Renal cortex interstitium (tissue), 11 donors: ENCODE measurements at regions not wholly inside any gene's neighbourhood (a gene's known extent, or its start where the extent isn't known, plus 50 kb on each side); places are given as distances from the start of the nearest gene placed in this dataset.

Experiments
- DNase-seq, 11 donors: peaks; one replicate each; pipeline ENCODE4 v3.0.0-alpha.2; 2013; ENCODE audit warnings: low read depth in 9 of 11, low spot score in 4 of 11; ENCODE audit errors: extremely low read depth in 1 of 11

DNA sequence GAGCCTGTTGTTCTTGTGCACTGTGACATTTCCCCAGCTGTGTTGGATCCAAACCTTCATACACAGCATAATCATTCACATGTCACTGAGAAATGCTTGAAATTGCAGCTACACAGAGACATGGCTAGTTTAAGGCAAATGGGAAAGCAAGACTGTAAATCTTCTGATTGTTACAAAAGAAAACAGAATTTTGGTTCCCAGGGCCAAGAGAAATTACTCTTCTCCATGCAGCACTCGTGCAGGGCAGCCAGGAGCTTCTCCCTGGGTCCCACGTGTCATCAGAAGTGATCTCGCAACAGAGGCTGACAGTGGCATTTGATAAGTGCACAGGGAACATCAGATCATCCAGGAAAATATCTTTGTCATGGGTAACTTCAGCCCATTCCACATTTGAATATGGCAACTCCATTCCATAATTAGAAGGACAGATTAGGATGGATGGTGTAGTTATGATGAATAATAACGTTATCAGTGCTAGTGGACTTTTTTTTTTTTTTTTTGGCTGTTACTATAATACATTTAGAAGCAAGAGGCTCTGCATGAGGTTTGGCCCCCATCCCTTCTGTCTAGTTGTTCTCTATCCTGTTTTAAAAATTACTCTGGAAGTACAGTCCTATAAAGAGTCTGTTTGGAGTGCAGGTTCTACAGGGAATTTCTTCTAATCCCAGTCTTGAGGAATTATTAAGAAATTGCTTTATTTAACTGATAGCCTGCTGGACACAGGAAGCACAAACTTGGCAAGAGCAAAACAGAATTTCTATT, 571.0 kb upstream of the NOX3 start:
- DNase-seq = peak in 6 of 11 donors; percentile 31 to 68 (median 54)

GRCh38 chr6:156024339-156024738, 568.7 kb upstream of the NOX3 start:
- no peak for DNase-seq

DNA sequence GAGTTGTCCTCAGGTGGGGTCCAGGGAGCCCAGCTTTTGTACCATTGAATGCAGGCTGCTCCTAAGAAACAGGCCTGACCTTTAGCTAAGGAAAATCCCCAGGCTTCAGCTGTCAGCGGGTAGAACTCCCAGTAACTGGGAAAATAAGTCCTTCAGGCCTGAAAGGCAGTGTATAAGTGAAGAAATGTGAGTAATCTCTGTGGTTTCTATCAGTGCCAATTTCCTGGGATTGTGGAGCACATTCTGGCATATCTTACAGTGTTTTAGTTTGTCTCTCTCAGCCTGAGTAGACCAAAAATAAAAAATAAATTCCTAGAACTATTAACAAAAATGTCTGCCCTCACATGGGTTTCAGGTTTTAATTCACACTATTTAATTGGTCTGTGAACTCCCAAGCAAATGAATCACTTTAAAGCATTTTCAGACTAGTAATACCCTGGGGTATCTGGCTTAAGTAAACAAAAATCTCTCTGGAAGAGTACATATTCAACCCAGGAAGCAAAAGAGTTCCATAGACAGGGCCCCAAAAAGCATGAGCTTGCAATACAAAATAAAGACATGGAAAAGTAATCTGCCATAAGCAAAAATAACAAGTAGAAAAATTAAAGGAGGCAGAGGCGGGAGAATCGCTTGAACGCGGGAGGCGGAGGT, 566.2 kb upstream of the NOX3 start:
- no peak for DNase-seq

DNA sequence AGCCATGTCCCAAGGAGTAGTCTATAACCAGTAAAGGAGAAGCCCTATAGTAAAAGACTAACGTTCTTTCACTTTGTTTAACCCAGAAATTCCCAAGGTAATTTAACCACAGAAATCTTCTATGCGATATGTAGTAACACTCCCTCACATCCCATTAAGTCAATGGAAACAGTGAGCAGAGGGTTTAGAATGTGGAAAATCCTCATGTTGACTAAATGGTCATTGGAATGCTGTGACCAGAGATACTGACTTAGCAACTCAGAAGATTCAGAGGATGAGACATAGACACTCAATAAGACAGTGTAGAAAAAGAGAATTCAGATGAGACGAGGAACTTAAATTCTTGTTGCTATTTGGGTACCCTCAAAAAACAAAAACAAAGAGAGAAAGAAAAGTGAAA, 562.2 kb upstream of the NOX3 start:
- DNase-seq = no peak

GRCh38 chr6:156016186-156016976, 560.7 kb upstream of the NOX3 start:
- no peak for DNase-seq

DNA sequence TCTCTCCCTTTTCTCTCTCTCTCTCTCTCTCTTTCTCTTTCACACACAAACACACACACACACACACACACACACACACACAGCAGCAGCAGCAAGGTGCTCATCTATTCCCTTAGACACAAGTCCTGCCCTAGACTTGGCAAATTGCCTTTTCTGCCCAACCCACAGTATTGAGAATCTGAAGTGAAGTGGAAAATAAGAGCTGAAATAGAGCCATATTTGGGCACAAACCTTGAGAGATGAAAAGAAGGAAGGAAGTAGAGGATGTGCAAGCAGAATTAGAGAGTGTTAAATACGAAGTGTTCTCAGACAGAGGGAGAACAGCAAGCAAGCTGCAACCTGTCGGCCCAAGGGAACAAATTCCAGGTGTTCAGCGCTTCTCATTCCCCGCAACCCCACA, 557.5 kb upstream of the NOX3 start:
- DNase-seq = no peak

DNA sequence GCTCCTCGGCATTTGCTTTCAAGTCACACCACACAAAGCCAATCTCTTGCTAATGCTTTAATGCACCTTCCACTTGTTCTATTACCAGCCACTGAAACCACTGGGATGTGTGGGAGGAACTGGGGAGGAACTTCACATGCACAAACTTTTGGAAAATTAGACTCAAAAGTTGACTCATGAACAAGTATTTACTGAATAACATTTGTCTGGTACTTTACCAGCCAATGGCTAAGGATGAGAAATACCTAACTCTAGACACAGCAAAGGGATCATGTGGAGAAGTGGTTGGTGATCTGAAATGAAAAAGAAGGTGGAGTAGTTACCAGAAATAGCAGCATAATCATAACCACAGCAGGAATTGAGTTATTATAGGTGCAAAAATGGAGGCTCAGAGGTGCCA, 554.0 kb upstream of the NOX3 start:
- no peak for DNase-seq

- no peak for DNase-seq
Measured at GRCh38 chr6:156004796-156005195, 549.2 kb upstream of the NOX3 start.

- no peak for DNase-seq
Measured at GRCh38 chr6:155996151-155996550, 540.5 kb upstream of the NOX3 start.

- DNase-seq = no peak
Measured at GRCh38 chr6:155995281-155995680, 539.6 kb upstream of the NOX3 start.

DNA sequence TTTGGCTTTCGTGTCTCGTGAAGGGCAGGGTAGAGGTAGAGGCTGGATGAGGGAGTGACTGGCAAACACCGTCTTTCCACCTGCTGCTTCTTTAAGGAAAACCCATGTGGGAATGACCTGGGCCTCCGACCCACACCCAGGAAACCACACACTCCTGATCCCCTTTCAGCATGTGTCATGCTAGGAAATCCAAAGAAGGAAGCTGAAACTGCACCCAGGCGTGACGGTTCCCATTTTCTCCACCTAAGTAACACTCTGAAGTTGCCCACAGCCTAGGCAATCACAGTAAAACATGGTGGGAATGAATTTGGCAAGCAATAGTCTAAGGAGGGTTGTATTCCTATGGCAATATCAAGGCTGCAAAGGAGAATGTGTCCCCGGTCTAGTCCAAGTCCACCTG, 538.4 kb upstream of the NOX3 start:
- no peak for DNase-seq

DNA sequence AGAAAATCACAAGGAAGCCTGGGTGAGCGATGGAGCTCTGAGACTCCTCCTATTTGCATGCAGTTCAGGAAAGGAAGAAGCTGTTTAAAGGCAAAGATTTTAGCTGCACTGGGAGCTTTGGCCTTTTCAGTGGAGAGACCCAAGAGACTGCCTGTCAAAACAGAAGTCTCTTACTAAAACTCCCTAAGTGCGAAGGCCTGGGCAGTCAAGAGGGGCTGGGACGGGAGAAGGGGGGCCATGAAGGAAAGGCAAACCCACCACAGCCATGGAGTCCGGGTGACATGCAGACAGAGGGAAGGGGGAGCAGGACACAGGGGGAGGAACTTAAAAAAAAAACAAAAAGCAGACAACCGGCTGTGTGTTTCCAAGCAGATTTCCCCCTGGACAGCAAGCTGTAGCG, 537.6 kb upstream of the NOX3 start:
- peak in 1 of 11 donors; percentile 14 for DNase-seq

GRCh38 chr6:155985660-155986138, 530.1 kb upstream of the NOX3 start:
- DNase-seq = peak in 4 of 11 donors; percentile 14 to 43 (median 28)

- DNase-seq = no peak
Measured at GRCh38 chr6:155980768-155981079, 525.1 kb upstream of the NOX3 start.

DNA sequence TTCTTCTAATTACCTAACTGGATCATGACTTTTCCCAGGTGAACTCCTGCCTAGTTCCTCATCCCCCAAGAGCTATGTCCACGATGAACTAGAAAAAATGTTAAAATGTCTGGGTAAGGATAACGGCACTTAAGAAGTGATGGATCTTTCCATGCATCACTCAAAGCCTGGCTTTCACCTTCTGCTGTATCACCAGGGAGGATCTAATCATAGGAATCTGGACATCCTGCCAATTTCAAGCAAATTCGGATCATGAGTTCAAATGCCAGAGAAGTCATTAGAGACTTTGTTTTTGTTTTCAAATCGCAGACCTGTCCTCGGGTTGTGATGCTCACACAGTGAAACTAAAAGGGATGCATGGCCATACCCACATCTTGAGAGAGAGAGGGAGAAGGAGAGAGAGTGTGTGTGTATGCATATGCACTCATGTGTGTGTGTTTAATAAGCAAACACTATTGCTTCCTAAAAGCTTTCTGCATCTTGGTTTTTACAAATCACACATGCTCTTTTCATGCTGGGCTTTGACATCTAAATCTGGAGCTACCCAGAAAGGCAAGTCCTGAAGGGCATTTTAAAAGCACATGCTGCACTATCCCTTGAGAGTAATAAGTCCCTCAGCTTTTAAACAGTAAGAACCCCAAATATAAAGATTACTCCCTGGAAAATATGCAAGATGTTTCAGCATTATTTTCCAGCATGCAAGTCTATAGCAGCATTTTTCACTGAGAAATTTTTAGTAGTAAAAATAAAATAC, 524.6 kb upstream of the NOX3 start:
- DNase-seq = no peak

DNA sequence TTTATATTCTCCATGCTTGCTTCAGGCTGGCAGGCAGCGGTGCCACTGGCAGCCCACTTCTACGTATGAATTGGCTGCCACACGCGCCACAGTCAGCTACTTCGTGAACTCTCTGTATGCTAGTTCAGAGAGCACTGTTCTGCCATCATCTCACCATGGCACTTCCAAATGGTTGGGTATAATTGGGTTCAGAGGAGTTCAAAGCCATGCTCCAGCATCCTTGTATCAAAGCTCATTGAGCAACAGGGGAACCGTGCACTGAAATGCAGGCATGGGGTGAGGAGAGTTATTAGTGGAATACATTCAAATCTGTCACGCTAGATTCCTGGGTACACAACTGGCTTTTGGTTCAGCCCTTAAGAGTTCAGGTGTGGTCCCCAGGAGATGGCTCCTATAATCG, 519.9 kb upstream of the NOX3 start:
- DNase-seq = no peak

DNA sequence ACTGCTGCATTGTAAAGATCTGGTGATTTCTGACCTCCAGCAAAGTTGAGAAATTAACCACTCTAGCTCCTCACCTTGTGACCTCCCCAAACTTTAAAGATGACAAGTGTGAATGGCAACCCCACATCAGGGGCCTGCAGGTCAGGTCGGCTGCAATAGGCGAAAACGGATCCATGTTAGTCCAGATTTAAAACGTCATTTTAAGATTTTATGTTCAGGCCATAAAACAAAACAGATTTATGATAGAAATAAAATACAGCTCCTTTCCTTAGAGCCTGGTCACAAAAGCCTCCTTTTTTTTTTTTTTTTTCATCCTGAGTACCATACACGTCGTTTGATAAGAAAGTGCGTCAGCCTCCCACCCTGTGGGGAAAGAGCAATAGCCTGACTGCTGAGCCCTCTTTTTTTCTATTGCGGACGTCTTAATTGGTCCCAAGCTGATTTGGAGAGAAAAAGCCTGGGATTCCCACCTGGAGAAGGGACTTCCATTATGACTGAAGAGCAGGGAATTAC, 519.2 kb upstream of the NOX3 start:
- DNase-seq = peak in 10 of 11 donors; percentile 33 to 60 (median 46)

- DNase-seq = peak in 1 of 11 donors; percentile 48
Measured at GRCh38 chr6:155974359-155974758, 518.7 kb upstream of the NOX3 start.
